ENCODE measurements at regions not wholly inside any gene's neighbourhood (a gene's known extent, or its start where the extent isn't known, plus 50 kb on each side); places are given as distances from the start of the nearest gene placed in this dataset.

- DNase-seq (ENCODE audit: low read depth, low spot score) = no peak
- Histone ChIP-seq H3K36me3 (ENCODE audit: control insufficient read depth in 2 of 2, extremely low read depth in 1 of 2, insufficient read depth in 2 of 2, low read length in 2 of 2) (no peaks in the 10 kb centered on the region), H3K4me3 (ENCODE audit: control insufficient read depth in 2 of 3, extremely low read depth in 1 of 3, insufficient read depth in 2 of 3, low read depth in 1 of 3, low read length in 3 of 3) (no peak overlapping the region), H3K27ac (ENCODE audit: control insufficient read depth, insufficient read depth, low read length) (no peak overlapping the region), H3K9ac (ENCODE audit: control insufficient read depth, extremely low read depth, insufficient read depth, low read length) (no peak overlapping the region), H3K9me1 (ENCODE audit: control insufficient read depth, extremely low read depth, insufficient read depth, low read length) (no peaks in the 10 kb centered on the region), H4K20me1 (ENCODE audit: control insufficient read depth, extremely low read depth, insufficient read depth, low read length) (no peaks in the 10 kb centered on the region), H3K9me3 (ENCODE audit: control insufficient read depth, low read depth, low read length) (no peaks in the 10 kb centered on the region), H3K27me3 (ENCODE audit: control insufficient read depth, extremely low read depth, insufficient read depth, low read length) (no peaks in the 10 kb centered on the region), H3K79me2 (ENCODE audit: control insufficient read depth, insufficient read depth, low read length) (no peaks in the 10 kb centered on the region), H3K4me2 (ENCODE audit: control insufficient read depth, extremely low read depth, insufficient read depth, low read depth, low read length) (no peak overlapping the region), H2AFZ (ENCODE audit: control insufficient read depth, low read length) (no peak overlapping the region), H3K4me1 (ENCODE audit: control insufficient read depth, extremely low read depth, insufficient read depth, low read length) (no peaks in the 10 kb centered on the region)
- dilution Hi-C loops (cut with MboI; ENCODE audit: extremely low pct_ligation_motif_present, low sequenced_read_pairs) = no loop called here
- TF ChIP-seq EZH2 (IDR thresholded peaks at IDR 0.05; ENCODE audit: low read length) (no peak), CTCF (optimal IDR thresholded peaks at IDR 0.05 in 1 of 3, IDR thresholded peaks at IDR 0.05 in 1 of 3, conservative IDR thresholded peaks at IDR 0.05 in 1 of 3; ENCODE audit: extremely low read depth in 1 of 3, insufficient read depth in 2 of 3, low read length in 3 of 3) (no peak)
- FAIRE-seq = no peak
Observed at GRCh38 chr4:12689457-12689856, 794.7 kb downstream of the RAB28 start.

GRCh38 chr4:12679217-12679616 lies 804.9 kb downstream of the RAB28 start:
- no peak for TF ChIP-seq EZH2 (IDR thresholded peaks at IDR 0.05; ENCODE audit: low read length)
- peak in 1 of 3 experiments; percentile 4 for TF ChIP-seq CTCF (optimal IDR thresholded peaks at IDR 0.05 in 1 of 3, IDR thresholded peaks at IDR 0.05 in 1 of 3, conservative IDR thresholded peaks at IDR 0.05 in 1 of 3; ENCODE audit: extremely low read depth in 1 of 3, insufficient read depth in 2 of 3, low read length in 3 of 3)
- Histone ChIP-seq H3K27ac (ENCODE audit: control insufficient read depth, insufficient read depth, low read length) (no peak overlapping the region), H3K9me3 (ENCODE audit: control insufficient read depth, low read depth, low read length) (no peaks in the 10 kb centered on the region), H3K9ac (ENCODE audit: control insufficient read depth, extremely low read depth, insufficient read depth, low read length) (no peak overlapping the region), H3K9me1 (ENCODE audit: control insufficient read depth, extremely low read depth, insufficient read depth, low read length) (no peaks in the 10 kb centered on the region), H3K4me1 (ENCODE audit: control insufficient read depth, extremely low read depth, insufficient read depth, low read length) (no peaks in the 10 kb centered on the region), H3K79me2 (ENCODE audit: control insufficient read depth, insufficient read depth, low read length) (no peaks in the 10 kb centered on the region), H3K27me3 (ENCODE audit: control insufficient read depth, extremely low read depth, insufficient read depth, low read length) (no peaks in the 10 kb centered on the region), H3K4me2 (ENCODE audit: control insufficient read depth, extremely low read depth, insufficient read depth, low read depth, low read length) (no peak overlapping the region), H3K36me3 (ENCODE audit: control insufficient read depth in 2 of 2, extremely low read depth in 1 of 2, insufficient read depth in 2 of 2, low read length in 2 of 2) (no peaks in the 10 kb centered on the region), H3K4me3 (ENCODE audit: control insufficient read depth in 2 of 3, extremely low read depth in 1 of 3, insufficient read depth in 2 of 3, low read depth in 1 of 3, low read length in 3 of 3) (no peak overlapping the region), H2AFZ (ENCODE audit: control insufficient read depth, low read length) (no peak overlapping the region), H4K20me1 (ENCODE audit: control insufficient read depth, extremely low read depth, insufficient read depth, low read length) (no peaks in the 10 kb centered on the region)
- FAIRE-seq (no peak), DNase-seq (ENCODE audit: low read depth, low spot score) (no peak)
- dilution Hi-C loops (cut with MboI; ENCODE audit: extremely low pct_ligation_motif_present, low sequenced_read_pairs) = no loop called here

Measured in keratinocyte (primary cell).